NCI-H187 (cell line): ENCODE measurements at regions not wholly inside any gene's neighbourhood (a gene's known extent, or its start where the extent isn't known, plus 50 kb on each side); places are given as distances from the start of the nearest gene placed in this dataset.
"Not testable (repeated sequence)": the region's sequence is repeated elsewhere in the genome, so short reads cannot be mapped to it uniquely, and the experiment has no call there.

ENCODE experiments used
- DNase-seq, 2 experiments: peaks; one replicate each; lab custom pipeline; 2025; lab: John Stamatoyannopoulos, UW

DNA sequence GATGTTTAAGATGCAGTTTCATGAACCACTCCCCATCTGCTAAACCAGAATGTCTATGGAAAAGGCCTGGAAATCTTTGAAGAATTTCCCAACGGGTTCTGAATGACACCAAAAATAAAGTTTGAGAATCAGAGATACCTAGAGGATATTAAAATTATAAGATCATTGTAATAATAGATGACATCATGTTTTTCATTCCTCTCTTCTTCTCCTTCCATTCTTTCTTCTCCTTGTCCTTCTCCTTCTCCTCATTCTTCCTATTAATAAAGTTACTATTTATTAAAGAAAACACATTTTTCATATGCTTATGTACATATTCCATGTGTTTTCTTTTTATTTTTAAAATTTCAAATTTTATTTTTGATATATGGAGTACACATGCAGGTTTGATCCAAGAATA lies 1449.4 kb downstream of the LRFN5 start:
- DNase-seq, result no peak

DNA sequence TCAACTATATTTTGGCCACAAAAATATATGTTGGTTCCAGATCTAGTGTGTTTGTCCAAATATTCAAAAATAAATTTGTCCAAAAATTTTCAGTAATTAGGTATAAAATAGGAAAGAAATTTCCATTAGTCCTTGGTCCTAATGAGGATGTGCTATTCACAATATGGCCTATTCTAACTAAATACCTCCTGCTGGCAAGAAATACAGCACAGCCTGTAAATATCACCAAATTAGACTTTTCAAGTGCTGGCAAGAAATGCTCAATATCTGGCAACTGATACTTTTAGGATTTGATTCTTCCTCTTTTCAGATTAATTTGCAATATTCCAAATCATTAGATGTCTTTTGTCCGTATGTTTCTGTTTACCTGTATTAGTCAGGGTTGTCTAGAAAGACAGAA lies 1446.2 kb downstream of the LRFN5 start:
- no peak for DNase-seq

DNA sequence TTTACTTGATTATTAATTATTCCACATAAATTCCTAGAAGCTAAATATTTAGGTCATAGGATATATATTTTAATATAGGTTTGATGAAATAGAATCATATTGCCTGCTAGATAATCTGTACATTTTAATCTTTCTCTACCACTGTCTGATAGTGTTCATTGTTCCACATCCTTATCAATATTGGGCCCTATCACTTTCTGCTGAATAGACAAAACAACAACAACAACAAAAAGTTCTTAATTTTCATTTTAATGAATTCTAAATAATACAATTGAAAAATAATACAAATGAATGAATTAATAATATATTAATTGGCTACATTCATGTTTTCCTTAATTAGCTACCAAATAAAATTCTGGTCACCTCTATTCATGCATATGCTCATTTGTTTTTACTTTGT lies 1437.2 kb downstream of the LRFN5 start:
- no peak for DNase-seq

DNA sequence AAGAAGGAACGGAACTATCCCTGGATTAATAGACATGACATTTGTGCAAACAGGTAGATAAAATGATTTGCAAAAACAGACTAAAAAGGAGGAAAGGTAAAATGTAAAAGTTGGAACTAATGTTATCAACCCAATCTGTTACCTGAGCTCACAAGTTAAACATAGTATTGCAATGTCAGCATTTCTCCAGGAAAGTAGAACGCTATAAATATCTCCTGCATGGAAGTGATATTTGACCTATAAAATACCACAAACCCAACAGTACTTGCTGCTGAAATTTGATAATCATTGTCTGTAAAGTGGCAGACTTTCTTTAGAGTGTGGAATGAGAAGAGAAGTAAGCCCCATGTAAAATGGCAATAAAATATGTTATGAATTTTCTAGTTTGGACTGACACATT lies 1435.7 kb downstream of the LRFN5 start:
- peak in 1 of 2 experiments; percentile 1 for DNase-seq

DNA sequence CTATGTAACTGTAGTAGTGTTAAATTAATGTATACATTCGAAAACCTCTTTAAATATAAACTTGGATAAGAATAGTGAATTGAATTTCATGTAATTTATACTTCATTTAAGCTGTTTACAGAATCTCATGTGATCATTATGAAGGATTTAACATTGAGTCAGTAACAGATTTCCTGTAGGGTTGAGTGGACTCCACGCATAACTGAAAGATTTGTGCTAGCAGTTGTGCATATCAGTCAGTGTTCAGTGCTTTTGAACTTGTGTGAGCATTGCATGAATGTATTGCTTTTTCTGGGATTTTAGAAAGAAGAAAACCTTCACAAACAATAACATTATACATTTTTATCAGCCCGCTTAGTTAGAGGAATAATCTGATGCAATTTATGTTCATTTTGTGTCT lies 1435.3 kb downstream of the LRFN5 start:
- no peak for DNase-seq

DNA sequence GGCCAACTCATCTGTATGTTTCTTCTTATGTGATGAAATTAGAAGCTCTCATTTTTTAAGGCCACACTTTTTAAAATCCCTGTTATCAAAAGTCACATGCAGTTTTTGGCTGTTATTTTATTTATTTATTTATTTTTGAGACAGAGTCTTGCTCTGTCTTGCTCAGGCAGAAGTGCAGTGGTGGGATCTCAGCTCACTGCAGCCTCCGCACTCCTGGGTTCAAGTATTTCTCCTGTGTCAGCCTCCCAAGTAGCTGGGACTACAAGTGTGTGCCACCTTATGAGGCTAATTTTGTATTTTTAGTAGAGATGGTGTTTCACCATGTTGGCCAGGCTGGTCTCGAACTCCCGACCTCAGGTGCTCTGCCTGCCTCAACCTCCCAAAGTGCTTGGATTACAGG lies 1434.5 kb downstream of the LRFN5 start:
- DNase-seq, result no peak

DNA sequence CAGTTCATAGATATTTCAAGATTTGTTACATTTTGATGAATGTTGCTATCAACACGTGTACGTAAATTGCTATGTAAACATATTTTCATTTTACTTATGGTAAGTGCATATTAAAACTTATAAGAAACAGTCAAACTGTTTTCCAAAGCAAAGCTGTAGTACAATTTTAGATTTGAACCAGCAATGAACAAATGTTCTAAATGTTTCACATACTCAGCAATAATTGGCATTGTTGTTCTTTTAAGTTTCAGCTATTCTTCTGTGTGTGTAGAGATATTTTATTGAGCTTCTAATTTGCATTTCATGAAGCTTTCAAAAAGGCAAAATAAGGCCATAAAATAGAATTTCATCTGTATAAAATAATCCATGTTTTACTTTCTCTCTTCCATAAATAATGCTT lies 1433.2 kb downstream of the LRFN5 start:
- no peak for DNase-seq

DNA sequence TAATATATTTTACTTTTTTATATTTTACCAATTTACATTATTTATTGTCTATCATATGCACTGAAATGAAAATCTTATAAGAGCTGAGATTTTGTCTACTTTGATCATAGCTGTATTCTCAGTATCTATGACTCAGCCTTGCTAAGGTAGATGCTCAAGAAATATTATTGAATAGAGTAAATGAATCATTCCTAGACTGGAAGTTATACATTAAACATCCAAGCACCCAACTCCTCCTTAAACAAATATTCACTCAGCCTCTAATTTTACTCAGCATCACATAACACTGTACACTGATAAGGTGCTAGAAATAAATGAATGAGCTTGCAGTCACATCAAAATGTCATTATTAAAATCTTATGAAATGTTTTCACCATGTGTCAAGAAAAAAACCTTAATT lies 1424.9 kb downstream of the LRFN5 start:
- DNase-seq, result no peak

DNA sequence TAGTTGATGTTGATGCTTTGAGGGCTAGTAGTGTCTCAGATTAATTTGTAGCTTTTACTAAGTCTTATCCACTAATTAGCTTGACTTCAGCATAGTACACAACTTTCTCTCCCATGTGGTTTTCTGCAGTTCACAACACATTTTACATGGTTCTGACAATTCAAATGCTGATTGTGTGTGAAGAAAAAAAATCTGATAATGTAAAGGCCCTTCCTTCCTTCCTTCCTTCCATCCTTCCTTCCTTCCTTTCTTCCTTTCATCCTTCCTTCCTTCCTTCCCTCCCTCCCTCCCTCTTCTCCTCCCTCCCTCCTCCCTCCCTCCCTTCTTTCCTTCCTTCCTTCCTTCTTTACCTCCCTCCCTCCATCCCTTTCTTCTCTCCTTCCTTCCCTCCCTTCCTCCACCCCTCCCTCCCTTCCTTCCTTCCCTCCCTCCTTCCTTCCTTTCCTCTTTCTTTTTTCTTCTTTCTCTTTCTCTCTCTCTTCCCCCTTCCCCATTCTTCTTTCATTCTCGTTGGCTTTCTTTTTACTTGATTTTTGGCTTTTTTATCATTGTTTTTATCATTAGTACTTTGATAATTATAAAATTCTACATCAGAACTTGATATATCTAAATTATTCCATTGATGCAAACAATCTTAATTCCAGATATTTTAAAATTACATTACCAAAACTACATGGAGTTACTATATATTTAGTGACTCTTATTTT lies 1415.6 kb downstream of the LRFN5 start:
- no peak for DNase-seq

DNA sequence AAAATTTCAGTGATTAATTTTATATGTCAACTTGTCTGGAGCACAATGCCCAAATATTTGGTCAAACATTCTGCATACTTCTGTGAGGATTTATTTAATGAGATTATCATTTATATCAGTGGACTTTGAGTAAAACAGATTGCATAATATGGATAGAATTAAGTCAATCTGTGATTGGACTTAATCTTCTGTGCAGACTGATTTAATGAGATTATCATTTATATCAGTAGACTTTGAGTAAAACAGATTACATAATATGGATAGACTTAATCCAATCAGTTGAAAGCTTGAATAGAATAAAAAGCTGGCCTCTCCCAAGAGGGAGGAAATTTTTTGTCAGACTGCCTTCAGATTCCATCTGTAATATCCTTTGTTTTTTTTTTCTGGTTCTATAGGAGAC lies 1413.2 kb downstream of the LRFN5 start:
- no peak for DNase-seq

DNA sequence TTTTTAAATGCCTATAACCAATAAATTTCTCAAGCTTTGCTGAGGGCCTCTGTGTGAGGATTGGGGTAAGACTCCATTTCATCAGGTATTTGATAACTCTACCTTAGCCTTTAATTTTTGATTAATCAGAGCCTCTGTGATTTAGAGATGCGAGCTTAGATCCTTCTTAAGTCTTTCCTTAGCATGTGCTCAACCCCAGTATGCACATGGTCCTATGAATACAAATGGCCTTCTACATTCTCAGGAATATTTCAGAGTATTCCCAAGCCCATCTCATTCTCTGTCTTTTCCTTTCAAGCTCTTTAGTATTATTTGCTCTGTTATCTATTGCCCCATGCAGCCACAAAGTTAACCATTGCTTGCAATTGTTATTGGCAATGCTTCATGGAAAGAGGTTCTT lies 1407.7 kb downstream of the LRFN5 start:
- DNase-seq, result no peak

DNA sequence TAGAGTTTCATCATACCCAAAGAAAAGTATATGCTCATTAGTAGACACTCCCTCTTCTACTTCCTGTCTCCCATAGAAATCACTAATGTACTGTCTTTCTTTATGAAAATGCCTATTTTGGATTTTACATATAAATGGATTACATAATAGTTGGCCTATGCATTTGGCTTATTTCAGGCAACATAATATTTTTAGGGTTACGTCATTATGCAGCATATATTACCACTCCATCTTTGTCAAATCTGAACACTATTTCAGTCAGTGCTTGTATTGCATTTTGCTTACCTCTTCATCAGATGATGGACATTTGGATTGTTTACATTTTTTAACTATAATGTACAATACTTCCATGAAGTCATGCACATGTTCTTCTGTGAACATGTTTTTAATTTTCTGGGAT lies 1406.1 kb downstream of the LRFN5 start:
- DNase-seq, result no peak

DNA sequence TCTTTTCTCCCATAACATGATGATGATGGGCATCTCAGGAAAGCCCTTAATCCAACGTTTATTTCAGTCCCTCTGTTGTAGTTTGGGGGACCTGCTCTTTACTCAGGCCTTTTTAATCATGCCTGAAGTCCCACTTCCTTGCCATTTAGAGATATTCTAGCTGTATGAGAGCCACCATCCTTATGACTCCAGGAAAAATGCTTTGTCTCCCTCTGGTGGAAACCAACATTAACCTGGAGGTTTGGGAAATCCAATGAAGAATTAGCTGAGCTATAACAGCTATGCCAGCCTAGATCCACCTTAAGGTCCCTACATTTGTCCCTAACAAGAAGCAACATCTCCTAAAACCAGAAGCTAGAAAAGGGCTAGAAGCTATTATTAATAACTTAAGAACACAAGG lies 1399.1 kb downstream of the LRFN5 start:
- no peak for DNase-seq

DNA sequence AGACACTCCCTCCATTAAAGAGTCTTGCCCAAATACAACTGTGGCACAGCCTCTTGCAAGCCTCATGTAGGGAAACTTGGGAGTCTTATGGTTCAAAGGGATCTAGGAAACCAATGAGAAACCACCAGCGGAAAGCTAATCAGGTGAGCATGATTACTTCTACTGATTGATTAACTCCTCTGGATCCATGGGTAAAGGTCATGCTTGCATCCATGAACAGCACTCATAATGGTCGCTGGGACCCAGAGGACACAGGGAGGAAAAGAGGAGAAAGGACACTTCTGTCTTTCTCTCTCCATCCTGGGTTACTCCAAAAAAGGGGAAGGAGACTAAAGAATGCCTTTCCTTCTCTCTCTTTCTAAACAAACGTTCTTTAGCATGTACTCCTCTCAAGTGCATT lies 1397.2 kb downstream of the LRFN5 start:
- peak in 1 of 2 experiments; percentile 17 for DNase-seq

DNA sequence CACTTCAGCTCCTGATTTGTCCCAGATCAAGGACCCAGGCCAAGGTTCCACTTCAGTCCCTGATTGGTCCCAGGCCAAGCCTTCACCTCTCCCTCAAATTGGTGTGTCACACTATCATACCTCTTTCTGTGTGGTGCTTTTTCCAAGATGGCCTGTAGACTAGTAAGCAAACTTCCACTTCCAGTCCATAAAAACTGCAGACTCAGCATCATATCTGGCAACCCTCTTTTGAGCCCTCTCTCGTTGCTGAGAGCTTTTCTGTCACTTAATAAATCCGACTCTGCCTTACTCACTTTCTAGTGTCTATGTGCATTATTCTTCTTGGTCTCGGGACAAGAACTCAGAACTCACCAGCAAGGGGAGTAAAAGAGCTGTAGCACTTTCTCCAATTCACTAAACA lies 1395.1 kb downstream of the LRFN5 start:
- no peak for DNase-seq

DNA sequence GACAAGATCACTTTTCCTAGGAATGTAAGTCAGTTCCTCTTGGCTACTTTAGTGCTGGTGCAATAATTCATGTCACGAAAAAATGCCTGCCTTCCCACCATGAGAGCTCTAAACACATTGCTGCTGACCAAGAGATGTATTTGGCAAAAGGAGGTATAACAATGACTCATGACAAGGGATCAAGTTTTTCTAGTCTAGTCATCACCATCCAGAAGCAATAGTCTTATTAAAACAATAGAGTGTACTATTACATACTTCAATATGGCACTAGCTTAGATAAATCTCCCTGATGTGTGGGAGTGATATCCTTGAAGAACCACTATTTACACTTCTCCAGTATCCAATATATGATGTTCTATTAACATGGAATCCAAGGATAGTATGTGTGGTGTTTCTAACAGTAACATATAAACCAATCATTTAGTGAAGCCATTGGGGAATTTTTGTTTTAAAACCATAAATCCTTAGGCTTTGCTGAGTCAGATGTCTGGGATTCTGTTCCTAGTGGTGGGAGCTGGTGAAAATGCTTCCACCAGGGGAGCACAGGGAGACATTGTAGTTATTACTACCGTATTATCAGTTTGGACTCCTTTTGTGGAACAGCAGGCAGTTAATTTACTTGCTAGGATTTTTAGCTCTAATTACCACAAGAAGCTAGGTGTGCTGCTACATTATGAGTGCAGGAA lies 1387.5 kb downstream of the LRFN5 start:
- DNase-seq, result no peak

DNA sequence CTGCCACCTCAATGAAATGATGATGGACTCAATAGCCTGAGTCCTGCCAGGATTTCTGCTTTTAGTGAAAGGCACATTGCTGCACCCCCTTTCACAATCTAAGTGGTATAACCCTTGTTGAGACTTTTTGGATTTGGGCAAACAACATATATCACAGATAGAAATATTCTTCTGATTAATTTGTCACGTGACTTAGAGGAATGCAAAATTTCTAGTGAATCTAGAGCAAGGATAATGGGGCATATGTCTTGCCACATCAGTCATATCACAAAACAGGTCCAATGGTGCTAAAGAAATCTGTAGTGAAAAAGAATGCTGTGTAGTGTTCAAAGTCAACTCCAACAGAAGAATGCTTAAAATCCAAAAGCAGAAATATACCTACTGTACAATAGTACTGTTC lies 1386.3 kb downstream of the LRFN5 start:
- DNase-seq, result no peak

DNA sequence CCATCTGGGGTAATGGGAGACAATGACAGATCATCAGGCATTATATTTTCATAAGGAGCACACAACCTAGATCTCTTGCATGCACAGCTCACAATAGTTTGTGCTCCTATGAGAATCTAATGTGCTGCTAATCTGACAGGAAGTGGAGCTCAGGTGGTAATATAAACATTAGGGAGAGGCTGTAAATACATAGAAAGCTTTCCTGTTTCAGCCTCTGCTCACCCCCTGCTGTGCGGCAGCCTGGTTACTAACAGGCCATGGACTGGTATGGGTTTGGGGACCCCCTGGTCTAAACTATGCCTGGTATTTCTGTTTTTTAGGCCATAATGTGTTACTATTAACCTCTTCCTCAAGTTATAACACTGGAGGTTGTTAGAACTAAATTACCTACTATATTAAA lies 1373.7 kb downstream of the LRFN5 start:
- DNase-seq, result no peak

DNA sequence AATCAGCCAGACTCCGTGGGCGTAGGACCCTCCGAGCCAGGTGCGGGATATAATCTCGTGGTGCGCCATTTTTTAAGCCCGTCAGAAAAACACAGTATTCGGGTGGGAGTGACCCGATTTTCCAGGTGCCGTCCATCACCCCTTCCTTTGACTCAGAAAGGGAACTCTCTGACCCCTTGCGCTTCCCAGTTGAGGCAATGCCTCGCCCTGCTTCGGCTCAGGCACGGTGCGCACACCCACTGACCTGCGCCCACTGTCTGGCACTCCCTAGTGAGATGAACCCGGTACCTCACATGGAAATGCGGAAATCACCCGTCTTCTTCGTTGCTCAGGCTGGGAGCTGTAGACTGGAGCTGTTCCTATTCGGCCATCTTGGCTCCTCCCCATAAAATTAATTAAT lies 1366.5 kb downstream of the LRFN5 start:
- not testable (repeated sequence) for DNase-seq

DNA sequence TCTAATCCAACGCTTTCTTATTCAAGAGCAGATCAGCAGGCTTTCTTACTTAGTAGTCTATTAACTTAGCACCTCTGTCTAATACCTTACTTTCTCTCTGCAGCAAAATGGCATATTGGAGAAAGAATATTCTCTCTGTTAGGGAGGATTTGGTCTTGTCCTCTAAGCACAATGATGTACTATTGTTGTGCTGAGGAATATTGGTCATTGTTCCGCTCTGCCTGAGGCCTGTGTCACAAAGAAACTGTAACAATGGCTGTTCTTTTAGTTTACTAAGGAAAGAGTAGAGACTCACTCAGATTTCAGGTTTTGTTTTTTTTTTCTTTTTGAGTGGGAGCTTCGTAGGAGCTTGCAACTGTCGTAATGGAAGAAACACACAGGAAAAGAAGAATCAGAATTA lies 1358.8 kb downstream of the LRFN5 start:
- DNase-seq, result no peak

DNA sequence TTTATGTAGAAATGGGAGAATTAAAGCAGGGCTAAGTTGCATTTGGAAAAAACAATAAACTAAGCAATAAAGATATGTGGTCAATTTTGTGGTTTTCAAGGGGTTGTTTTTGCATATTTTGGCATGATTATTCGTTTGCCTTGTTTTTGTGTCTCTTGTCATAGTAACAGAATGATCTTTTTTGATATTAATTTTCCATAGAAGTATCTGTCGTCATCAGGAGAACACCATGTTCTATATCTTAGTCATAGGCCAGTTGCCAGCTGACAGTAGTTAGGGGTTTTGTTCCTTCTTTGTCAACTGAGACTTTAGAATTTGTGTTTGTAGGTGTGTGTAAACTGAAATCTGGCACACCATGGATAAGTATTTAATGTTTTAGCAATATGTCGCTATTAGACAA lies 1354.8 kb downstream of the LRFN5 start:
- no peak for DNase-seq

DNA sequence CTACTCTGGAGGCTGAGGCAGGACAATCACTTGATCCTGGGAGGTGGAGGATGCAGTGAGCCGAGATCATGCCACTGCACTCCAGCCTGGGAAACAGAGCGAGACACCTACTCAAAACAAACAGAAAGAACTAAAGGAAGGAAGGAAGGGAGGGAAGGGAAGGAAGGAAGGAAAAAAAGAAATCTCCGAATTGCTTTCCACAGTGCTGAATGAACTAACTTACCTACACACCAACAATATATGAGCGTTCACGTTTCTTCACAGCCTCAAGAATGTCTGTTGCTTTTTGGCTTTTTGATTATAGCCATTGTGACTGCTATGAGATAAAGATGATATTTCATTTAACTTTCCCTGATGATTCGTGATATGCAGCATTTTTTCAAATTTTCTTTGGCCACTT lies 1343.7 kb downstream of the LRFN5 start:
- DNase-seq, result no peak

DNA sequence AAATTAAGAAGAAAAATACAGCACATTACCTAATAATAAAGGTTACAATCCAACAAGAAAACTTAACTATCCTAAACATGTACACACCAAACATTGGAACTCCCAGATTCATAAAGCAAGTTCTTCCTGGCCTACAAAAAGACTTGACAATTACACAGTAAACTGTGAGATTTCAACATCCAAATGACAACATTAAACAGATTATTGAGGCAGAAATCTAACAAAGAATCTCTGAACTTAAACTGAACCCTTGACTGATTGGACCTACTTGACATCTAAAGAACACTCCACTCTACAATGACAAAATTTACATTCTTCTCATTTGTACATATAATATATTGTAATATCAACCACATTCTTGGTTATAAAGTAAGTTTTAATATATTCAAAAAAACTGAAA lies 1341.3 kb downstream of the LRFN5 start:
- no peak for DNase-seq

DNA sequence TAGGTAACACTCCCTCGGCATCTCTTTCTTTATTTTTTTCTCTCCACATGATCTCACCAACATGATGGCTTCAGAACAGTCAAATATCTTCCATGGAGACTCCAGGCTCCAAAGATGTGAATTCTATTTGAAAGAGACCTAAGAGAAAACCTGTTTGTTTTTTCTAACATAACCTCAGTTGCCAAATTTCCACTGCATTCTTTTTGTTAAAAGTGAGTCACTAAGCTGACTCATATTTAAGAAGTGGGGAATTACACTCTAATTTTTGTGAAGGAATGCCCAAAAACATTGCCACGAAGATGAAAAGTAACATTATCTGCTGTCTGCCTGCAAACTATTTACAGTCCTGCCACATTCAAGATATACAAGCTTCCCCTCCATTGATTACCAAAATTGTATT lies 1337.6 kb downstream of the LRFN5 start:
- DNase-seq, result no peak
